Right ventricle myocardium inferior (tissue), 1 donor: ENCODE measurements at regions not wholly inside any gene's neighbourhood (a gene's known extent, or its start where the extent isn't known, plus 50 kb on each side); places are given as distances from the start of the nearest gene placed in this dataset.
A peak's percentile ranks its signal among the peaks of the same experiment; 100 is the strongest.

Experiments used
- ATAC-seq: fragments of 200-7000 bp; cut with Tn5 transposase; one replicate; pipeline ENCODE4 v1.9.1; 2020; ENCODE audit warnings: mild to moderate bottlenecking, moderate library complexity
- DNase-seq: peaks from one replicate; pipeline ENCODE4 v3.0.0; 2021; ENCODE audit errors: missing footprints
- intact Hi-C: fragments of 100-400 bp; cut with DNase I; formaldehyde crosslinking; loops from one replicate; pipeline ENCODE4 v1.11.0; 2022
- donor health status: DM: no; HTN: yes; CAD: no; lungs with severe emphysema.

GRCh38 chr16:48831076-48831722, 221.2 kb upstream of the N4BP1 start:
- DNase-seq, result no peak
- intact Hi-C loops, result no loop called here
- ATAC-seq, result no peak

GRCh38 chr16:48829336-48830310, 219.6 kb upstream of the N4BP1 start:
- no peak for ATAC-seq
- intact Hi-C loops, result no loop called here
- DNase-seq, result no peak

- ATAC-seq, result peak; percentile 71
These were observed 214.3 kb upstream of the N4BP1 start for GRCh38 chr16:48824271-48824670.

GRCh38 chr16:48822431-48822830, 212.5 kb upstream of the N4BP1 start:
- ATAC-seq, result no peak
- intact Hi-C loops, result no loop called here

More at GRCh38 chr16:48824271-48824670, 214.3 kb upstream of the N4BP1 start:
- intact Hi-C loops, result no loop called here
- no peak for DNase-seq

GRCh38 chr16:48820379-48820778, 210.4 kb upstream of the N4BP1 start:
- intact Hi-C loops, result no loop called here
- DNase-seq (no peak), ATAC-seq (no peak)

More at GRCh38 chr16:48822431-48822830, 212.5 kb upstream of the N4BP1 start:
- DNase-seq, result no peak

GRCh38 chr16:48818257-48818656, 208.3 kb upstream of the N4BP1 start:
- DNase-seq, result no peak
- ATAC-seq, result no peak
- intact Hi-C loops, result no loop called here

GRCh38 chr16:48817032-48817431, 207.1 kb upstream of the N4BP1 start:
- no peak for DNase-seq
- no peak for ATAC-seq
- intact Hi-C loops, result no loop called here

- intact Hi-C loops, result no loop called here
- no peak for DNase-seq
- ATAC-seq, result no peak
These were observed 206.4 kb upstream of the N4BP1 start for GRCh38 chr16:48816393-48816792.

GRCh38 chr16:48814994-48815393, 205.0 kb upstream of the N4BP1 start:
- intact Hi-C loops, result no loop called here
- no peak for ATAC-seq
- no peak for DNase-seq

- ATAC-seq, result no peak
- DNase-seq, result no peak
- intact Hi-C loops, result no loop called here
These were observed 203.5 kb upstream of the N4BP1 start for GRCh38 chr16:48813485-48813884.

- DNase-seq (peak; percentile 47), ATAC-seq (no peak)
- intact Hi-C loops, result no loop called here
These were observed 202.9 kb upstream of the N4BP1 start for GRCh38 chr16:48812856-48813255.

GRCh38 chr16:48811478-48811877, 201.5 kb upstream of the N4BP1 start:
- intact Hi-C loops, result no loop called here
- peak; percentile 55 for DNase-seq
- no peak for ATAC-seq

- DNase-seq, result no peak
- intact Hi-C loops, result no loop called here
- ATAC-seq, result no peak
These were observed 200.9 kb upstream of the N4BP1 start for GRCh38 chr16:48810803-48811453.

GRCh38 chr16:48810436-48810802, 200.4 kb upstream of the N4BP1 start:
- intact Hi-C loops, result no loop called here

GRCh38 chr16:48790151-48790550, 180.2 kb upstream of the N4BP1 start:
- no peak for ATAC-seq
- DNase-seq, result no peak
- intact Hi-C loops, result no loop called here

More at GRCh38 chr16:48810436-48810802, 200.4 kb upstream of the N4BP1 start:
- no peak for DNase-seq
- no peak for ATAC-seq

GRCh38 chr16:48788475-48788874, 178.5 kb upstream of the N4BP1 start:
- intact Hi-C loops, result no loop called here
- ATAC-seq (no peak), DNase-seq (no peak)

- intact Hi-C loops, result no loop called here
- no peak for ATAC-seq
- DNase-seq, result no peak
These were observed 135.6 kb upstream of the N4BP1 start for GRCh38 chr16:48745541-48745940.

GRCh38 chr16:48740964-48741363, 131.0 kb upstream of the N4BP1 start:
- no peak for DNase-seq
- ATAC-seq, result no peak
- intact Hi-C loops, result no loop called here

GRCh38 chr16:48734220-48734619, 124.2 kb upstream of the N4BP1 start:
- DNase-seq (no peak), ATAC-seq (no peak)

GRCh38 chr16:48704710-48705109, 94.7 kb upstream of the N4BP1 start:
- intact Hi-C loops, result no loop called here

More at GRCh38 chr16:48734220-48734619, 124.2 kb upstream of the N4BP1 start:
- intact Hi-C loops, result no loop called here

More at GRCh38 chr16:48704710-48705109, 94.7 kb upstream of the N4BP1 start:
- DNase-seq, result no peak
- ATAC-seq, result no peak
